Psoas muscle (tissue), 7 donors: ENCODE measurements at regions not wholly inside any gene's neighbourhood (a gene's known extent, or its start where the extent isn't known, plus 50 kb on each side); places are given as distances from the start of the nearest gene placed in this dataset.

ENCODE experiments used
- ATAC-seq, 4 donors: fragments of 200-7000 bp; cut with Tn5 transposase; one replicate each; pipeline ENCODE4 v1.9.1; 2020; ENCODE audit warnings: moderate library complexity in 3 of 4, mild to moderate bottlenecking in 2 of 4
- DNase-seq, 2 donors: peaks; one replicate each; pipeline ENCODE4 v3.0.0-alpha.2; 2020
- H3K27ac ChIP-seq: fragments of 200-600 bp; one replicate; pipeline ENCODE4 v1.8.0; 2022
- H3K27me3 ChIP-seq, 3 donors: fragments of 200-600 bp in 1 of 3; one replicate each; pipeline versions ENCODE4 v1.6.1 to v1.8.0; 2013 to 2022; ENCODE audit warnings: low read length in 2 of 3, mild to moderate bottlenecking in 2 of 3, moderate library complexity in 1 of 3; ENCODE audit not compliant: insufficient read depth in 3 of 3
- H3K36me3 ChIP-seq, 2 donors: fragments of 200-600 bp in 1 of 2; one replicate each; pipeline versions ENCODE4 v1.6.1 to v1.8.0; 2013 to 2022; ENCODE audit warnings: low read depth in 1 of 2, mild to moderate bottlenecking in 1 of 2, moderate library complexity in 1 of 2; ENCODE audit not compliant: insufficient read depth in 1 of 2
- H3K4me1 ChIP-seq: fragments of 200-600 bp; one replicate; pipeline ENCODE4 v1.8.0; 2022
- H3K4me3 ChIP-seq: fragments of 200-600 bp; one replicate; pipeline ENCODE4 v1.8.0; 2022; ENCODE audit warnings: mild to moderate bottlenecking
- H3K9me3 ChIP-seq: fragments of 200-600 bp; one replicate; pipeline ENCODE4 v1.8.0; 2022
- CTCF ChIP-seq: fragments of 200-600 bp; IDR thresholded peaks from one replicate; pipeline ENCODE4 v1.8.0; 2022; ENCODE audit warnings: antibody characterized with exemption
- WGBS, 3 donors: extraction: QIAGEN DNeasy Blood & Tissue Kit; methylation state at CpG; one replicate each; pipeline versions ENCODE4 v1.1.6 to v1.1.7; 2013; 5-methylcytosine and 5-hydroxymethylcytosine counted together
- intact Hi-C, 2 donors: fragments of 100-400 bp; cut with DNase I; formaldehyde crosslinking; loops; one replicate each; pipeline versions ENCODE4 v1.11.0 to v1.14.2; 2022
- donor health status: healthy with polysubstance abuse.
- donor health status: DM: no; HTN: no; CAD: no; lungs with moderate emphysema.
- donor health status: Bipolar disorder and iron deficiency.
- donor health status: healthy.
- donor health status: DM: yes; HTN: yes; CAD: no.
- donor health status: DM: no; HTN: no; CAD: no.
- donor health status: DM: yes; HTN: yes; CAD: no.

DNA sequence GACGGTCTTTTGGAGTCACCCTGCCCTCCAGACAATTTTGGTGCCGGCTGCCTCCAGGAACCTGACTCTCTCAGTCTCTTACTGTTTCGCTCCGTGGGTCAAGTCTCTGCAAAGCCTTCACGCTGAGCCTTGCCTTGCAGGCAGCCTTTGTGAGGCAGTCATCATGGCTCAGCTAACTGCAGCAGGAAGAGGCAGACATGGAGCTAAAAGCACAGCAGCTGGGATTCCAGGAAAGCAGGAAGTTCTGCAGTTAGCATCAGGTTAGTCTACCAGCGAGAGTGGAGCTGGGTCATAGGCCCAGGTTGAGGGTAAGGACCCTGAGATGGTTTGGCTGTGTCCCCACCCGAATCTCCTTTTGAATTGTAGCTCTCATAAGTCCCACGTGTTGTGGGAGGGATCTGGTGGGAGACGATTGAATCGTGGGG, 305.4 kb downstream of the PCNX1 start:
- H3K27ac ChIP-seq, result no peak overlapping the region
- 50 to 56% (median 52%) methylated on average over 10 of the region's 10 CpGs for WGBS, 3 donors
- intact Hi-C loops, result no loop called here
- no peaks in the 10 kb centered on the region for H3K9me3 ChIP-seq
- ATAC-seq (no peak), DNase-seq (no peak)
- H3K36me3 ChIP-seq, result no peaks in the 10 kb centered on the region
- H3K4me1 ChIP-seq, result no peaks in the 10 kb centered on the region
- no peaks in the 10 kb centered on the region for H3K27me3 ChIP-seq
- TF ChIP-seq CTCF, result no peak
- H3K4me3 ChIP-seq, result no peak overlapping the region

DNA sequence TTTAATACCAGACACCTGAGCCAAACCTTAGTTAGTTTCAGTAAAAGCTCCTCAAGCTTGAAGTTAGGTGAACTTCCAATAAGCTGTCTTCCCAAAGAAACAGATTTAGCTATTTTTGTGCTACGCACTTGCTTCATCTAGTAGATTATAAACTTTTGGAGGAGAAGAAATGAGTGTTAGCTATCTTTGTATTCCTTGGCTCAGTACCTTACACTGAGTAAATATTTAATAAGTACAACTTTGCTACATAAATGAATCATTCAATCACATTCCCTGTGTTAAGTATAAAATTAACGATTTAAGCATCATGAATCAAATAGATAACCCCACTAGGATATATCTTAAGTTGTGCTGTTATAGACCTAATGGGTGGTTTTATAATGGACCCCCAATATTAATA, 307.0 kb downstream of the PCNX1 start:
- Histone ChIP-seq H3K9me3 (no peaks in the 10 kb centered on the region), H3K36me3 (no peaks in the 10 kb centered on the region), H3K4me3 (no peak overlapping the region), H3K27me3 (no peaks in the 10 kb centered on the region), H3K27ac (no peak overlapping the region), H3K4me1 (no peaks in the 10 kb centered on the region)
- ATAC-seq (no peak), DNase-seq (no peak)
- intact Hi-C loops, result no loop called here
- TF ChIP-seq CTCF, result no peak
- whole genome bisulfite sequencing, 3 donors, result 89 to 94% (median 91%) methylated on average over 2 of the region's 2 CpGs

- no peak for DNase-seq
- no peak overlapping the region for H3K27ac ChIP-seq
- ATAC-seq, result no peak
- H3K9me3 ChIP-seq, result no peaks in the 10 kb centered on the region
- intact Hi-C loops, result no loop called here
- WGBS, 3 donors, result 47 to 58% (median 56%) methylated on average over 4 of the region's 4 CpGs
- H3K4me3 ChIP-seq, result no peak overlapping the region
- no peaks in the 10 kb centered on the region for H3K4me1 ChIP-seq
- no peak for TF ChIP-seq CTCF
- no peaks in the 10 kb centered on the region for H3K27me3 ChIP-seq
- H3K36me3 ChIP-seq, result no peaks in the 10 kb centered on the region
These were observed 313.2 kb downstream of the PCNX1 start for GRCh38 chr14:71220462-71220861.

DNA sequence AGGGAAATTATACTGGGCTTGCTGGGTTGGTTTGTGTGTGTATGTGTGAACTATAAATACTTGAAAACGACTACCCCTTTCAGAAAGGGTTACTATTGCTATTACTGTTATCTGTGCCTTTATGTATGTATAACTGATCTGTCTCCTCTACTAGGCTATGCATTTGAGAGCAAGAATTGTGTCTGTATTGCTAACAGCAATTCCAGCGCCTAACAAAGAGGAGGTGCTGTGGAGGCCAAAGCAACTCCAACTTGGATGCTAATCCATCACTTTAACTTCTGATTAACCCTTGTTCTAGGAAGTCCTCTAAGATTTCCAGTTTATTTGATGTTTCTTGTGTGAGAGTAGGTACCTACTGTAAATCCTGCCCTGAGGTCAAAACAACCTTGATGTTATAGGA, 313.9 kb downstream of the PCNX1 start:
- no peak for ATAC-seq

More for the DNA sequence above, 313.9 kb downstream of the PCNX1 start:
- WGBS, 3 donors, result 86 to 94% (median 87%) methylated on average over 2 of the region's 2 CpGs
- H3K9me3 ChIP-seq, result no peaks in the 10 kb centered on the region
- TF ChIP-seq CTCF, result no peak
- intact Hi-C loops, result no loop called here
- no peaks in the 10 kb centered on the region for H3K27me3 ChIP-seq
- H3K4me1 ChIP-seq, result no peaks in the 10 kb centered on the region
- H3K36me3 ChIP-seq, result no peaks in the 10 kb centered on the region
- no peak overlapping the region for H3K27ac ChIP-seq
- no peak for DNase-seq
- H3K4me3 ChIP-seq, result no peak overlapping the region
